Stimulated activated CD4-positive, alpha-beta T cell treated with anti-CD3 and anti-CD28 coated beads, Interleukin-12 subunit alpha, Interleukin-12 subunit beta, amount 100 ng/mL, for 48 hours (primary cell): ENCODE measurements at regions not wholly inside any gene's neighbourhood (a gene's known extent, or its start where the extent isn't known, plus 50 kb on each side); places are given as distances from the start of the nearest gene placed in this dataset.
"Not testable (repeated sequence)": the region's sequence is repeated elsewhere in the genome, so short reads cannot be mapped to it uniquely, and the experiment has no call there.

Experiments
- DNase-seq, 3 donors: peaks; one replicate each; pipeline ENCODE4 v3.0.0-alpha.2; 2020; ENCODE audit warnings: low read depth in 2 of 3, low spot score in 1 of 3

DNA sequence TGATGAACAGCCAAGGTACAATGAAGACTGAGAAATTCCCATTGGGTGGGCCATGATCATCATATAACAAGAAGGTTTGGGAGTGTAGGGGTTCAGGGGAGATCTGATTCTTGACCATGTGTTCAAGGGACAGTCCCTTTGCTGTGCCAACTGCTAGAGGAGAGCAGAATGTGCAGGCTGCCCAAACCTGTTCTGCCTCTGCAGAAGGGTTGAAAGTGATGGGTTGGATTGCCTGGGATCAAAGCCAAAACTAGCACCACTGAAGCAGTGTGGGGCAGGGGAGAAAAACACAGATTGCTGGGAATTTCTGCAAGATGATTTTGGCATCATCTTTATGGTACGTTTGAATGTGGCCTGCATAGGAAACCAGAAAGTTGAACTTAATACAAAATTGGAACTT, 303.9 kb downstream of the OTUD1 start:
- no peak for DNase-seq

DNA sequence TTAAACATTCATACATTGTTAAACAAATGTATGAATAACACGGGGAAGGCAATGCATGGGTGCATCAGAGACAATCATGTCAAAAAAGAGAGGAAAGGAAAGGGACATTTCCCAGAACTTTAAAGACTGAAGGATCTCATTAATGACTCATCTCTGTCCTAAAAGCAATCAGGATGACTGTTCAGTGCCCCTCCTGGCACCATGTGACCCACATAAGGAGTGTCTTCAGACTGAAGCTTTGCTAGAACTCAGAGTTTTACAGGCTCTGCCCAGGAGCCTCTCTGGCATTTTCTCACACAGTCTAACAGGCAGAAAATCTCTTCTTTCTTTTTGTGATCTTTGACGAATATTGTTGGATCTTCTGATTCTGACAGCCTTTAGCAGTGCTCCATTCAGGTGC, 315.3 kb downstream of the OTUD1 start:
- DNase-seq, result no peak

DNA sequence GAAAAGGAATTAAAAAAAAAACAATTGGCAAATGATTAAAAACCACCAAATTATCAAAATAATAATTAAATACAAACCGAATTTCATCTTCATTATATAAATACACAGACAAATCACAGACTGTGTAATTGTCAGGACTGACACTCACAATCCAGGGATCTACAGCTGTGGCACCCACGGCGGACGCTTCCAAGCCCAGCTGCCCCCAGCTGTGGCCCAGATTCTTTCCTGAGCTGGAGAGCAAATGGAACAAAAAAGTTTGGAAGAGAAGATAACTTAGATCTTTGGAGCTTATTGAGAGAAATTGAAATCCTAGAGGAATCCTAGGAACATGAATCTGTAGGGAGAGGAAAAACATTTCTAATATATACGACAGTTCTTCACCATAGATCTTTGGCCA, 316.1 kb downstream of the OTUD1 start:
- DNase-seq, result no peak

DNA sequence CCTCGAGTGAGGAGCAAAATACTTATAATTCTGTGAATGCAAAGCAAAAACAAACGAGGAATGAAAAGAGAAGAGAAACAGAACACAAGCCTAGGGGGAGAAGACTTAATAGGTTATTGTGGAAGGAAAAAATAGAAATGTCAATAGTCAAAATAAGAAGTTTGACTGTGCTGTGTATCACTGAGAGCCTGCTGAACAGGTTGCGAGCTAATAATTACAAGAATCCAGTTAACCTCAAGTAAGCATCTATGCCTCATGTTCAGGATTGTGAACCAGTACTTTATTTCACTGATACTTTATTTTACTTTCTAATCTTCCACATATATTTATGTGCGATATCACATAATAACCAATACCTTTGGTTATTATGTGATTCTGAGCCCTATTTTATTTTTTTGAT, 316.7 kb downstream of the OTUD1 start:
- no peak for DNase-seq

DNA sequence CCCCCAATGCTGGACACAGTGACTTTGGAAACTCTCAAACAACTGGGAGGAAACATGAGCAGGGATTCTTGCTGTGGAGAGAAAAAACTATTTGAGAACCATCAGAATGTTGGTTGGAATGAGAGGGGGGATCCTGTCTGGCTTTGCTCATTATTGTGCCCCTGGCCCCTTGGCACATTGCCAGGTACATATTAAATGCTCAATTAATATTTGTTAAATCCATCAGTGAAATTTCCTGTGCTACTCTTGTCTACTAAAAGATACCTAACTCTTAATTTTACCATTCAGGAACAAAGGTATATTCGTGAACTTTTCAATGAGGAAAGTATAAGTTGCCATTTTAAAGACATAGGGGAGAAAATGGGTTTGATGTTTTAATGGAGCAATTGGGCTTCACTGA, 329.4 kb downstream of the OTUD1 start:
- DNase-seq, result no peak

DNA sequence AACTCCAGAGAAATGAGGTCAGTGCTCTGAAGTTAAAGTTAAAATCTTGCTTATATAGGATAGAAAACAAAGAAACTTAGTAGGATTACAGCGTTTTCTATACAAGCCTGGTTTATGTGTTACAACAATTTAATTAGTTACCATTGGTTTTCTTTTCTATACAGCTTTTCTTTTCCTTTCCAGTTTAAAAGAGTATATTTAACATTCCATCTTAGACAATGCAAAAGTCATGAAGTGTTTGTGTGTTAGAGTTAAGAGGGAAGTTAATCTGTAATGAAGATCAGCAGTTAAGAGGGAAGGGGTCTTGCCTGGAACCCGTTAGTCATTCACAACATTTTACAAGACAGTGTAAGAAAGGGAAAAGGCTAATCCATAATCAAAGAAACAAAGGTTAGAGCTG, 338.3 kb downstream of the OTUD1 start:
- DNase-seq, result no peak

DNA sequence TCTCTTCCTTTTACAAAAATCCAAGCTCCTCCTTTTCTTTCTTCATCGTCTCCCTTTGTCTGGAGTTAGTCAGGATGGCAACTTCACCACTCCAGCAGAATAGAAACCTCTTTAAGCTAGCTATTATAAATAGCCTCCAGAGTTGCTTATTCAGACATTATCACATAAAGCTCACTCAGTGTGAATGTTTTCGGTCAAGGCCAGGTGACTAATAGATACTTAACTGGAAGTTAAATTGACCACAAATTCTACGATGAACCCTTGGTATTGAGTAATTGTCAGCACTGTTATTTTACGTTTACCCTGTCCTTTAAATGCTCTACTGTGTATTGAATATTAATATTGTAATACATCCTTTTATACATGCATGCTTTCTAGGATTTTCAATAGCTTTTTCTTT, 340.4 kb downstream of the OTUD1 start:
- DNase-seq, result no peak

DNA sequence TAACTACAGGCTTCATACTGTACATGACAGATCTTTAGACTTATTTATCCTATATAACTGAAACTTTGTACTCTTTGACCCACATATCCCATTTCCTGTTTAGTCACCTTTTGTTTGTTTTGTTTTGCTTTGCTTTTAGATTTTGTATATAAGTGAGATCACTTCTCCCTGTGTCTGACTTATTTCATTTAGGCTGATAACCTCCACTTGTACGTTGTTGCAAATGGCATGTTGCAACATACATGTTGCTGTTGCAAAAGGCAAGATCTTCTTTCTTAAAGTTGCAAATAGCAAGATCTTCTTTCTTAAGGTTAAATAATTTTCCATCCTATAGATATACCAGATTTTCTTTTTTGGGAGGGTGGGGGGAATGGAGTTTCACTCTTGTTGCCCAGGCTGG, 341.5 kb downstream of the OTUD1 start:
- DNase-seq, result no peak

DNA sequence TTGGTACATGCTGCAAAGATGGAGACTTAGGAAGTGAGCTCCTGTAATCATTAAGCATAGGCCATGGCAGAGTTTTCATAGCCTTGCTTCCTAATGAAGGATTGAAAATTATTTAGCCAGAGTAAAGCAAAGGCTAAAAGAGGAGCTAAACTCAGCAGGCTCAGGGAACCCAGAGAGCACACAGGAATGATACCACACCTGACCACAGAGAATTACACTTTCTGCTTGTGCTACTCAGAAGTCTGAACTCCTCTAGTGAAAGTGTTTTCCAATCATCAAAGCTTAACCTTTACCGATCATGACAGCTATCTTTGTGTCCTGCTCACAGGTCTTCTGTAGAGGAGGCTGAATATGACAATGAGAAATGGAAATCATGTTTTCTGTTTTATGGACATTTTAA, 347.7 kb downstream of the OTUD1 start:
- no peak for DNase-seq

DNA sequence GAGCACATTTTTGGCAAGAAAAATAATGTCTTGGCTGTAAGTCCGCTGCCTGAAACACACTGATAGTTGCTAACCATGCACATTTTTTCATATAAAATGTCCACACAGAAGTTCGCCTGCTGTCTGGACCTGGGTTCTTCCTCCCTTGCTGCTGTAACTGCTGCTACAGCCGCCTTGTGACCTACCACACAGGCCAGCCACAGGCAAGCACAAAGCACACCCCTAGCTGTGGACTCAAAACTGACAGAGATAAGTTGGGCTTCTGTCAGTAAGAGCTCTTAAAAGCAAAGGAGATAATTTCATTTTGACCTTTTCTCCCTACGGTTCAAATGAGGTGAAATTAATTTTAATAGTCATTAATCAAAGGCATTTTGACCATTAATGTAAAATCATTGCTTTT, 354.7 kb downstream of the OTUD1 start:
- no peak for DNase-seq

DNA sequence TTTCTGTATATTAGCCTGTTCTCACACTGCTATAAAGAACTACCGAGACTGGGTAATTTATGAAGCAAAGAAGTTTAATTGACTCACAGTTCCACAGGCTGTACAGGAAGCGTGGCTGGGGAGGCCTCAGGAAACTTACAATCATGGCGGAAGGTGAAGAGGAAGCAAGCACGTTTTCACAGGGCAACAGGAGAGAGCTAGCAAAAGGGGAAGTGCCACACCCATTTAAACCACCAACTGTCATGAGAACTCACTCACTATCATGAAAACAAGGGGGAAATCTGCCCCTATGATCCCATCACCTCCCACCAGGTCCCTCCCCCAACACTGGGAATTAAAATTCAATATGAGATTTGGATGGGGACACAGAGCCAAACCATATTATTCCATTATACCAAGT, 358.6 kb downstream of the OTUD1 start:
- DNase-seq, result not testable (repeated sequence)

DNA sequence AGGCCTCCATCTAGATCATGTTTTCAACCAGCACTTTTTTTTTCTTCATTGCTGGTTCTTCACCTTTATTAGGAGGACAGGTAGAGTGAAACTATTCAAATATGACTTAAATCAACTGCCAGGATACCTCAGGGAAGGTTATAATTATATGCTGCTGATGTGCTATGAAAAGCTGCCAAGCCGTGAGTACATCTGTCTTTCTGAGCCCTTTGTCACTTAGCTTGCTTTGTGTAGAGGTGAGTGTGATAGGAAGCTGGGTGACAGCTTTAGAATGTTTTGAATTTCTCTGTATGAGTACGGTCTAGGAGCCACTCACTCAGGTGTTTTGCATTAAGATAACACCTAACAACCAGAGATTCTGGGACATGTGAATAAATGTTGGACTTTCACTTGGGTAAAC, 365.2 kb downstream of the OTUD1 start:
- no peak for DNase-seq

DNA sequence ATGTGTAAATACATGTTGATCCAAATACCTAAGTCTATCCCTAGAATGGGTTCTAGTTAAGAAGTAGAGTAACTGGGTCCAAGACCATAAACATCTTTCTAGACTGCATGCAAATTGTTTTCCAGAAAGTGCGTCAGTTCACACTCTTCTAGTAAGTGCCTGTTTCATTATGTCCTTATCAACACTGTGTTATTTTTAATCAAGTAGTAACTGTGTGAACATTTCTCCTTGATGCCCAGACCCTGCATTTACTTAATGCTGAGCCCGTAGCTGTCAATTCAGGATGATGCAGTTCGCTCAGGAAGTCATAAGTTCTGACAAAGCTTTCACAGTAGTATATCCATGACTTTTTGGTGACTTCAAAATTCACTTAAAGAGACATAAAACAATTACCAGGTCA, 374.8 kb downstream of the OTUD1 start:
- no peak for DNase-seq

DNA sequence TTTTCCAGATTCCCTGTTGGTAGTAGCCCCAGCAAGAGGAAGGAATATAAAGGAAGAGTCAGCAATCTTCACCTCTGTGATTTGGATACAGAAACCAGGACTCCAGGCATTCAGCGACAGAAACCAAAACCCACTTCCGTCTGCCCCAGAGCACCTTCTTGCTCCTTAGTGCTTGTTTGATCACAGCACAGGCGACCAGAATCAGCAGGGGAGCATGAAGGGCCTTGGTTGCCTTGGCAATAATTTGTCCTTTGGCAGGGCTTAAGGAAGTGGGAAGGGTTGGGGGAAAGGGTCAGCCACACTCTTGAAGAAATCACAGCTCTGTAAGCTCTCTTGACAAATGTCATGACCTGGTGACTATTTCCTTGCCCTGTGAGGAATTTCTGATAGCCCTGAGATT, 379.6 kb downstream of the OTUD1 start:
- no peak for DNase-seq

DNA sequence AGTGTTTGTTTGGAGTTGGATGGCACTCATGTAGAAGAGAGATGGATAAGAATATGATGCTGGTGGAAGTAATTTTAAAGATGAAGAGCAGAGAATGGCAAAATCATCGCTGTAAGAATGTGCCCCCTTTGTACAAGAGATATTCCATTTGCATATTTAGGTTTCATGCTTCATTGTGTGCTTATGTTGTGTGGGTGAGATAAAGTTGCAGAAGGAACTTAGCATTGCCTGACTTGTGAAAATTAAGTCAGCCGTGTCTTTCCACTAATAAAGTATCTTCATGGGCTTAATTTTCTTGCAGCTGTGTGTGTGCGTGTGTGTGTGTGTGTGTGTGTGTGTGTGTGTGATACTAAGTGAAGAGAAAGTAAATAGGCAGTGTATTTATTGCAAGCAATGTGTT, 381.9 kb downstream of the OTUD1 start:
- DNase-seq, result no peak

DNA sequence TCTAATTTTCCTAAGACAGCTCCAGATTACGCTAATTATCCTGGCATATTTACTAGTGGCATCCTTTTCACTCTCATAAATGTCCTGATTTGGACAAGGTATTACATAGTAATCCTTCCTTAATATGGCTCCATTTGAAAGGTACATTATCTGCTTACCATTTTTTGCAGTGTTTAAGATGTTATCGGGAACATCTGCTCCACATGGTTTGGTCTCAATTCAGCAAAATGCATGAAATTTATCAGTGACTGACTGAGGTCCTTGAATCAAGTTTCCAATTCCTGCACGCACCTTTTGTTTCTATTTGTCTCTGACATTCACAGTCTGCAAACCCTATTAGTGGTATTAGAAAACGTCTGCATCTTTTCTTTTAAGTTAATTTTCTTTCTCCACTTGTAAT, 384.1 kb upstream of the KIAA1217 start:
- no peak for DNase-seq

DNA sequence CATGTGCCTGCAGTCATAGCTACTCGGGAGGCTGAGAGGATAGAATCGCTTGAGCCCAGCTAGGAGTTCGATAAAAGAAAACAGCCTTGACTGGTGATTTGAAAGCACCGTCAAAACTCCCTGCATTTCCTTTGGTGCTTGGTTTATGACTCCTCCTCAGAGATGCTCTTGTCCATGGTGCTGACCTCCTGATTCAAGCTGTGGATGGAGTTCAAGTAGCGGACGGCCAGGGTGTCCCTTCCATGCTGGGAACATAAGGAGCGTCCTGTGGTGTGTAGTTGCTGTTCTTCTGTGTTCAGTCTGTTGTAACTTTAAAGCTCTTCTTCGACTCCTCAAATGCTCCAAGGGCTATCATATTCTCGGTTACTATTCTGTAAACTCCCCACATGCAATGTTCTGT, 382.5 kb upstream of the KIAA1217 start:
- DNase-seq, result no peak

DNA sequence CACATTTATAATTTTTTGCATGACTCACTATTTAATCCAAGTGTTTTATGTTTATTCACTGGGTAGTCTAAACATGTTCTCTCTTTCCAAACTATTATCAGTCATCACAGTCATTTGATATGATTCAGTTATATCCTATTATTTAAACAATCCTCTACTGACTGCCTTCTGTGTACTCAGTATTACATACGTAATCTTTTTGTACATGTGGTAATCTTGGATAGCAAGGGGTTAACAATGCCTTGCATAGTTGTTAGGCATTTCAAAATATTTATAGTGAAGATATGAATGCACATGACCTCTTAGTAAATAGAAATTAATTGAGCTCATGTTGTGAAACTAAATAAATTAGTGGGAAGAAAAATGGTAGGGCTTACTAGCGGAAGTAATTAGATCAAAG, 379.4 kb upstream of the KIAA1217 start:
- DNase-seq, result no peak

DNA sequence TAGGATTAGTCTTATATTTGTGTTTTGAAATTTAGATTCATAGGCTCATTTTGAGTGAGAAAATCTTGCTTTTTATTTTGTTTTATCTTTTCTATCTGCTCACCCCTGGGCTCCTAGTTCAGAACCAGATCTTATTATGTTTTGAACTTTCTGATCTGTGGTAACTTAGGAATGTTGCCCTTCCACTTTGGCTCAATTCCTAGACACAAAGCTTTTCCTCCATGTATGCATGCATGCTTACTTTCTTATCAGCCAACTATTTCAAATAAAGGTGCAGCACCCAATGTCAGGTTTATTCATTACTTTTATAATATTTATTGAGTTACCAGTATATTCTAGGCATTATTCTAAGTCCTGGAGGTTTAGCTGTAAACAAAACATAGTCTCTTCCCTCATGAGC, 374.8 kb upstream of the KIAA1217 start:
- DNase-seq, result no peak

DNA sequence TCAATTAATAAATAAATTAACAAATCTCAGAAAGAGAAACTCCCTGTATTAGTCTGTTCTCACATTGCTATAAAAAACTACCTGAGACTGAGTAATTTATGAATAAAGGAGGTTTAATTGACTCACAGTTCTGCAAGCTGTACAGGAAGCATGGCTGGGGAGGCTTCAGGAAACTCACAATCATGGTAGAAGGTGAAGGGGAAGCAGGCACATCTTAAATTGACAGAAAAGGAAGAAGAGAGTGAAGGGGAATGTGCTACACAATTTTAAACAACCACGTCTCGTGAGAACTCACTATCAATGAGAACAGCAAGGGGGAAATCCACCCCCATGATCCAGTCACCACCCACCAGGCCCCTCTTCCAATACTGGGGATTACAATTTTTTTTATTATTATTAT, 358.3 kb upstream of the KIAA1217 start:
- DNase-seq, result no peak

DNA sequence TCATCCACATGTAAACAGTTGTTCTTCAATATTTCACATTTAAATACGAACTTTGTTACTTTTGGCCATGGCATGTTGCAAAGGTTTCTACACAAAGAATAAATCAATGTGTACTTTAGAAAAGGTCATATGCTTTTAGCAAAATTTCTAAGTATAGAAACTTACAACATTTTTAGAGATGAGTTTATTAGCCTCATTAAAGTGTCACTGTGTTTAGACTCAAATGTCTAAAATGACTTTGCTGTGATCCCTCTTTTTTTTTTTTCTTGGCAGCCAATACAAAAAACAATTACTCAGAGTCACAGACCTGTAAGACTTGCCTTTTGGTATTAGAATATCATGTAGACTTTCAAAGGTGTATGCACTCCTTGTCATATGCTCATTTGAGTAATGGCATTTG, 349.3 kb upstream of the KIAA1217 start:
- no peak for DNase-seq

DNA sequence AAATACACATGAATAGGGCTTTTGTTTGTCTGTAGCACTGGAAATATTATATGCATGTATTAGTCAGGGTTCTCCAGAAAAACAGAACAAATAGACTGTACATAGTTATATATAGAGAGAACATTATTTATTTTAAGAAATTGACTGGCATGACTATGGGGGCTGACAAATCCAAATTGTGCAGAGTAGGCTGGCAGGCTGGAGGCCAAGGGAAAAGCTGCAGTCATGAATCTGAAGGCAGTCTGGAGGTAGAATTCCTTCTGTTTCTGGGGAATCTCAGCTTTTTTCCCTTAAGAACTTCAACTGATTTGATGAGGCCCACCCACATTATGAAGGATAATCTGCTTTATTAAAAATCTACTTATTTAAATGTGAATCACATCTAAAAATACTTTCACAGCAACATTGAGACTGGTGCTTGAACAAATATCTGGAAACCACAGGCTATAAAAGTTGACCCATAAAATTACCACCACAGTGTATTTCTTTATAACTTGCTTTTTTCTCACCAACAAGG, 344.2 kb upstream of the KIAA1217 start:
- no peak for DNase-seq

DNA sequence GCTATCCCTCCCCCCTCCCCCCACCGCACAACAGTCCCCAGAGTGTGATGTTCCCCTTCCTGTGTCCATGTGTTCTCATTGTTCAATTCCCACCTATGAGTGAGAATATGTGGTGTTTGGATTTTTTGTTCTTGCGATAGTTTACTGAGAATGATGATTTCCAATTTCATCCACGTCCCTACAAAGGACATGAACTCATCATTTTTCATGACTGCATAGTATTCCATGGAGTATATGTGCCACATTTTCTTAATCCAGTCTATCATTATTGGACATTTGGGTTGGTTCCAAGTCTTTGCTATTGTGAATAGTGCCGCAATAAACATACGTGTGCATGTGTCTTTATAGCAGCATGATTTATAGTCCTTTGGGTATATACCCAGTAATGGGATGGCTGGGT, 342.0 kb upstream of the KIAA1217 start:
- DNase-seq, result not testable (repeated sequence)

DNA sequence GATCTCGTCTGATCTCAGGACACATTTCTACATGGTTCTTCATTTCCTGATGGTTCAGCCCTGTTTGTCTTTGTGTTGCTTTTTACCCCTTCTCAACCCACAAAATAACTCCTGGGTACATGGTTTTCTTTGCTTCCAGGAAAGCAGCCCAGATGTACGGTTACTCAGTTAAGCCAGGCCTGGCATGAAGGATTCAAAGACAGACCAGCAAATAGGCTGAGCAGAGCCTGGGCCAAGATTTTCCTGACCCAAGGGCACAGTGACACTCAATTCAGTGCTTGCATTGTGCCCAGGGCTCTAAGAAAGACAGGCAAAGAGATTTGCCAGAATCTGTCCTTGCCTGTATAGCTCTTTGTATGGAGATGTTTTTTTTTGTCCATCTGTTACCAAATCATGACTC, 340.8 kb upstream of the KIAA1217 start:
- no peak for DNase-seq
